Panc1 (cell line): ENCODE measurements at regions not wholly inside any gene's neighbourhood (a gene's known extent, or its start where the extent isn't known, plus 50 kb on each side); places are given as distances from the start of the nearest gene placed in this dataset.

Source experiments
- ATAC-seq: fragments of 200-7000 bp; cut with Tn5 transposase; 2 replicates; pipeline ENCODE4 v1.9.1; 2020; ENCODE audit warnings: mild to moderate bottlenecking, moderate library complexity
- BruUV-seq: library from RNA; stranded (reverse); fragments of 400-500 nt; replicated peaks from 2 replicates; lab custom pipeline; 2021; lab: Mats Ljungman, UMichigan
- CTCF ChIA-PET: fragments of 300-600 bp; sonication (Branson Sonifier 250); formaldehyde crosslinking; loops from one replicate; lab custom pipeline; 2022; ENCODE audit warnings: antibody characterized with exemption; lab: Charles Lee
- POLR2A ChIA-PET: fragments of 300-600 bp; sonication (Branson Sonifier 250); formaldehyde crosslinking; loops from one replicate; lab custom pipeline; 2022; ENCODE audit warnings: antibody characterized with exemption; lab: Charles Lee
- DNase-seq: peaks from one replicate; pipeline ENCODE4 v3.0.0-alpha.2; 2010; ENCODE audit warnings: low read depth, low spot score
- H3K27ac ChIP-seq: 2 replicates; pipeline ENCODE4 v1.5.1; 2011; ENCODE audit warnings: mild to moderate bottlenecking, low read length, inconsistent platforms
- H3K27me3 ChIP-seq: fragments of 200-500 bp; sonication (Bioruptor generic); 2 replicates; pipeline ENCODE4 v1.6.0; 2014; ENCODE audit warnings: low read length, inconsistent platforms; ENCODE audit not compliant: control insufficient read depth, insufficient read depth
- H3K36me3 ChIP-seq: fragments of 200-500 bp; sonication (Bioruptor generic); 2 replicates; pipeline ENCODE4 v1.5.1; 2014; ENCODE audit warnings: inconsistent platforms, mild to moderate bottlenecking, low read length, moderate library complexity; ENCODE audit not compliant: control insufficient read depth, insufficient read depth
- H3K4me1 ChIP-seq: 2 replicates; pipeline ENCODE4 v1.5.1; 2011; ENCODE audit warnings: inconsistent platforms, mild to moderate bottlenecking, low read length, moderate library complexity; ENCODE audit not compliant: control insufficient read depth, insufficient read depth
- H3K4me3 ChIP-seq, 2 experiments: 2 replicates each; pipeline ENCODE4 v1.5.1; 2011 to 2012; ENCODE audit warnings: low read depth in 2 of 2, low read length in 2 of 2, mild to moderate bottlenecking in 2 of 2, inconsistent platforms in 1 of 2, moderate library complexity in 1 of 2
- H3K9me3 ChIP-seq: fragments of 200-500 bp; sonication (Bioruptor generic); 2 replicates; pipeline ENCODE4 v1.5.1; 2014; ENCODE audit warnings: low read depth, mild to moderate bottlenecking, inconsistent platforms, low read length, moderate library complexity; ENCODE audit not compliant: control insufficient read depth, insufficient read depth
- POLR2AphosphoS5 ChIP-seq: IDR thresholded peaks from 2 replicates; pipeline ENCODE4 v1.6.1; 2012; ENCODE audit warnings: mild to moderate bottlenecking, low read depth, low read length, moderate library complexity
- REST ChIP-seq, 2 experiments: IDR thresholded peaks; 2 replicates each; pipeline ENCODE4 v1.6.1; 2011 to 2012; ENCODE audit warnings: low read depth in 2 of 2, control low read depth in 1 of 2, low read length in 1 of 2, mild to moderate bottlenecking in 1 of 2, moderate library complexity in 1 of 2; ENCODE audit not compliant: insufficient read depth in 1 of 2
- SIN3A ChIP-seq: IDR thresholded peaks from 2 replicates; pipeline ENCODE4 v1.6.1; 2012; ENCODE audit warnings: low read depth, mild to moderate bottlenecking, low read length, moderate library complexity, borderline replicate concordance; ENCODE audit not compliant: insufficient read depth
- TCF7L2 ChIP-seq: IDR thresholded peaks from 2 replicates; pipeline ENCODE4 v1.6.1; 2011; ENCODE audit warnings: mild to moderate bottlenecking, low read depth, low read length, inconsistent platforms
- in situ Hi-C: cut with HindIII; loops from 2 replicates; pipeline ENCODE4 v1.10.0; 2016; ENCODE audit warnings: low sequenced_read_pairs, low pct_unique_long_range_greater_than_20kb
- intact Hi-C: fragments of 100-400 bp; cut with micrococcal nuclease; formaldehyde crosslinking; loops from one replicate; pipeline ENCODE4 v1.10.0; 2022; ENCODE audit not compliant: unreplicated experiment
- TF ChIP-seq, protein P1 (sequence below): fragments of 450-650 bp; IDR thresholded peaks from 2 replicates; pipeline ENCODE4 v1.5.1; 2017; ENCODE audit warnings: mild to moderate bottlenecking

- DNase-seq (peak; percentile 8), ATAC-seq (no peak)
- ChIA-PET CTCF (no interaction called here), POLR2A (no interaction called here)
- in situ Hi-C loops = no loop called here
- Histone ChIP-seq H3K27me3 (no peaks in the 10 kb centered on the region), H3K4me1 (no peaks in the 10 kb centered on the region), H3K27ac (no peak overlapping the region), H3K9me3 (peaks cover 3% of the 10 kb centered on the region; the same call in 1 of the 2 replicates), H3K4me3 (no peak overlapping the region), H3K36me3 (no peaks in the 10 kb centered on the region)
- TF ChIP-seq, protein P1, sequence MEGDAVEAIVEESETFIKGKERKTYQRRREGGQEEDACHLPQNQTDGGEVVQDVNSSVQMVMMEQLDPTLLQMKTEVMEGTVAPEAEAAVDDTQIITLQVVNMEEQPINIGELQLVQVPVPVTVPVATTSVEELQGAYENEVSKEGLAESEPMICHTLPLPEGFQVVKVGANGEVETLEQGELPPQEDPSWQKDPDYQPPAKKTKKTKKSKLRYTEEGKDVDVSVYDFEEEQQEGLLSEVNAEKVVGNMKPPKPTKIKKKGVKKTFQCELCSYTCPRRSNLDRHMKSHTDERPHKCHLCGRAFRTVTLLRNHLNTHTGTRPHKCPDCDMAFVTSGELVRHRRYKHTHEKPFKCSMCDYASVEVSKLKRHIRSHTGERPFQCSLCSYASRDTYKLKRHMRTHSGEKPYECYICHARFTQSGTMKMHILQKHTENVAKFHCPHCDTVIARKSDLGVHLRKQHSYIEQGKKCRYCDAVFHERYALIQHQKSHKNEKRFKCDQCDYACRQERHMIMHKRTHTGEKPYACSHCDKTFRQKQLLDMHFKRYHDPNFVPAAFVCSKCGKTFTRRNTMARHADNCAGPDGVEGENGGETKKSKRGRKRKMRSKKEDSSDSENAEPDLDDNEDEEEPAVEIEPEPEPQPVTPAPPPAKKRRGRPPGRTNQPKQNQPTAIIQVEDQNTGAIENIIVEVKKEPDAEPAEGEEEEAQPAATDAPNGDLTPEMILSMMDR = no peak
- TF ChIP-seq SIN3A (no peak), REST (IDR thresholded peaks at IDR 0.05; ENCODE audit: insufficient read depth in 1 of 2, low read depth in 2 of 2, low read length in 1 of 2) (no peak), TCF7L2 (no peak), POLR2AphosphoS5 (no peak)
- BruUV-seq = no TSS peak
- intact Hi-C loops = no loop called here
Observed at GRCh38 chr5:163649514-163649913, 144.1 kb downstream of the MAT2B start.

GRCh38 chr5:163653526-163653925, 148.1 kb downstream of the MAT2B start:
- H3K27me3 ChIP-seq = no peaks in the 10 kb centered on the region
- H3K27ac ChIP-seq = no peak overlapping the region
- DNase-seq (no peak), ATAC-seq (no peak)
- H3K4me3 ChIP-seq = no peak overlapping the region
- in situ Hi-C loops = no loop called here
- H3K36me3 ChIP-seq = no peaks in the 10 kb centered on the region
- ChIA-PET CTCF (no interaction called here), POLR2A (no interaction called here)
- H3K4me1 ChIP-seq = no peaks in the 10 kb centered on the region
- TF ChIP-seq SIN3A (no peak), TCF7L2 (no peak), REST (IDR thresholded peaks at IDR 0.05; ENCODE audit: insufficient read depth in 1 of 2, low read depth in 2 of 2, low read length in 1 of 2) (no peak), POLR2AphosphoS5 (no peak)
- TF ChIP-seq, protein P1 = no peak
- BruUV-seq = no TSS peak
- H3K9me3 ChIP-seq = peaks cover 3% of the 10 kb centered on the region; the same call in 1 of the 2 replicates
- intact Hi-C loops = no loop called here
